Subcutaneous abdominal adipose tissue (tissue), 5 donors: ENCODE measurements at regions not wholly inside any gene's neighbourhood (a gene's known extent, or its start where the extent isn't known, plus 50 kb on each side); places are given as distances from the start of the nearest gene placed in this dataset.

Experiments
- H3K27ac ChIP-seq: one replicate; pipeline ENCODE4 v1.7.0; 2013; ENCODE audit warnings: low read depth, mild to moderate bottlenecking, inconsistent platforms, low read length, moderate library complexity
- H3K27me3 ChIP-seq, 5 donors: one replicate each; pipeline ENCODE4 v1.7.0; 2013; ENCODE audit warnings: low read length in 5 of 5, inconsistent platforms in 1 of 5; ENCODE audit not compliant: control insufficient read depth in 5 of 5, insufficient read depth in 4 of 5
- H3K36me3 ChIP-seq, 5 donors: one replicate each; pipeline ENCODE4 v1.7.0; 2013; ENCODE audit warnings: low read length in 5 of 5; ENCODE audit not compliant: control insufficient read depth in 5 of 5, insufficient read depth in 5 of 5
- H3K4me1 ChIP-seq, 5 donors: one replicate each; pipeline ENCODE4 v1.7.0; 2013; ENCODE audit warnings: low read length in 5 of 5, mild to moderate bottlenecking in 3 of 5, moderate library complexity in 1 of 5; ENCODE audit not compliant: control insufficient read depth in 5 of 5, insufficient read depth in 5 of 5
- H3K4me3 ChIP-seq, 5 donors: one replicate each; pipeline ENCODE4 v1.7.0; 2013; ENCODE audit warnings: low read length in 5 of 5, low read depth in 1 of 5
- H3K9ac ChIP-seq, 5 donors: one replicate each; pipeline ENCODE4 v1.7.0; 2013; ENCODE audit warnings: low read length in 5 of 5, mild to moderate bottlenecking in 4 of 5, moderate library complexity in 3 of 5
- H3K9me3 ChIP-seq, 5 donors: one replicate each; pipeline ENCODE4 v1.7.0; 2013; ENCODE audit warnings: low read length in 5 of 5; ENCODE audit not compliant: control insufficient read depth in 5 of 5
- donor health status: healthy.
- donor health status: healthy.
- donor health status: healthy.
- donor health status: healthy.
- donor health status: healthy.

GRCh38 chr10:101287997-101288635, 58.9 kb upstream of the LBX1 start:
- Histone ChIP-seq H3K36me3 (no peaks in the 10 kb centered on the region), H3K27me3 (peaks cover 52 to 84% (median 67%) of the 10 kb centered on the region in 5 donors), H3K4me1 (peaks cover 0 to 25% (median 25%) of the 10 kb centered on the region in 5 donors), H3K27ac (no peak overlapping the region), H3K4me3 (no peak overlapping the region), H3K9me3 (no peaks in the 10 kb centered on the region), H3K9ac (no peak overlapping the region)

GRCh38 chr10:101289541-101289940, 60.3 kb upstream of the LBX1 start:
- Histone ChIP-seq H3K4me3 (no peak overlapping the region), H3K27ac (no peak overlapping the region), H3K9ac (no peak overlapping the region), H3K27me3 (peaks cover 39 to 80% (median 55%) of the 10 kb centered on the region in 5 donors), H3K9me3 (no peaks in the 10 kb centered on the region), H3K4me1 (peaks cover 0 to 20% (median 19%) of the 10 kb centered on the region in 5 donors), H3K36me3 (no peaks in the 10 kb centered on the region)

GRCh38 chr10:101290431-101290830, 61.2 kb upstream of the LBX1 start:
- H3K9me3 ChIP-seq, result no peaks in the 10 kb centered on the region
- H3K27ac ChIP-seq, result no peak overlapping the region
- peaks cover 36 to 80% (median 47%) of the 10 kb centered on the region in 5 donors for H3K27me3 ChIP-seq
- H3K36me3 ChIP-seq, result no peaks in the 10 kb centered on the region
- no peak overlapping the region for H3K4me3 ChIP-seq
- peaks cover 0 to 19% (median 18%) of the 10 kb centered on the region in 5 donors for H3K4me1 ChIP-seq
- H3K9ac ChIP-seq, result no peak overlapping the region

GRCh38 chr10:101290881-101291280, 61.6 kb upstream of the LBX1 start:
- peak overlapping the region in 1 of 5 donors; percentile 64 for H3K4me3 ChIP-seq
- no peak overlapping the region for H3K9ac ChIP-seq
- H3K36me3 ChIP-seq, result no peaks in the 10 kb centered on the region
- no peaks in the 10 kb centered on the region for H3K9me3 ChIP-seq
- H3K27ac ChIP-seq, result no peak overlapping the region
- H3K4me1 ChIP-seq, result peaks cover 0 to 19% (median 18%) of the 10 kb centered on the region in 5 donors
- peaks cover 37 to 79% (median 48%) of the 10 kb centered on the region in 5 donors for H3K27me3 ChIP-seq

DNA sequence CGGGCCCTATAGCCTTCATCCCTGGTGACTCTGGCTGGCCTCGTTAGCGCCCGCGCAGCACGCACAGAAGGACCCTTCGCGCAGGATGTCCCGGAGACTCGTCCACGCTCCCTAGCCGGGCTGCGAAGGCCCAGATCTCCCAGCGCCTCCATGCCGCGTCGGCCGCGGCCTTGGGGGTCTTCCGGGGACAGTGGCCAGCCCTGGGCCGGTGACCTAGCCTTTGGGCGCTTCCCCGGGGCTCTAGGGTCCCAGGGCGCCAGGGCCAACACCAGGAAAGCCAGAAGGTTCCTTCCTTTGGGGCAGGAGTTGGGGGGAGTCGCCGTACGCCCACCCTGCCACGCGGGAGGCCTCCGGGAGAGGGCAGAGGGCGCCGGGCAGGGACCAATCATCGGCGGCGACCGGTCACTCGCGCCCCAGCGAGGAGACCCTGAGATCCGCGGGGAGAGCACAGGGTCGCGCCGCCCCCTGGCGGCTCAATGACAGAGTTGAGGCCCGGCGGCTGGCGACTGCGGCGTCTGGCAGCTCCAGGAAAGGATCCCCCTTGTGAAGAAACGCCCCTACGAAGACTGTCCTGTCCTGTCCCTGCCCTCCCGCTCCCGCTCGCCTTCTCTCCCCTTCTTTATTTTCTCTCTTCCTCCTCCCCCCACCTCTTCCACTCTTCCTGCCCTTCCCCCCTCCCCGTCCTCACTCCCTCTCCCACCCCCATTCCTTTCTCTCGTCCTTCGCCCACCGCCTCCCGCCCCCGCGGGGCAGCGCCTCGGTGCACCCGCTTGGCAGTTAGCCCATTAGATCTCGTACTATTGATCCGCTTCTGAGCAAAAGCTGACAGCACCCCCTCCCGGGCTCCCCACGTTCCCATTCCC, 62.3 kb upstream of the LBX1 start:
- peaks cover 0 to 19% (median 18%) of the 10 kb centered on the region in 5 donors for H3K4me1 ChIP-seq
- no peak overlapping the region for H3K9ac ChIP-seq
- no peaks in the 10 kb centered on the region for H3K9me3 ChIP-seq
- H3K27ac ChIP-seq, result no peak overlapping the region
- peaks cover 33 to 74% (median 43%) of the 10 kb centered on the region in 5 donors for H3K27me3 ChIP-seq
- H3K4me3 ChIP-seq, result peak overlapping the region in 4 of 5 donors; percentile 43 to 64 (median 56)
- H3K36me3 ChIP-seq, result no peaks in the 10 kb centered on the region

GRCh38 chr10:101292194-101293006, 61.6 kb upstream of the BTRC start:
- H3K4me3 ChIP-seq, result peak overlapping the region; percentile 47 to 64 (median 57)
- H3K4me1 ChIP-seq, result peaks cover 0 to 19% (median 18%) of the 10 kb centered on the region in 5 donors
- peaks cover 34 to 67% (median 39%) of the 10 kb centered on the region in 5 donors for H3K27me3 ChIP-seq
- no peaks in the 10 kb centered on the region for H3K36me3 ChIP-seq
- no peak overlapping the region for H3K27ac ChIP-seq
- H3K9ac ChIP-seq, result peak overlapping the region in 1 of 5 donors; percentile 30
- no peaks in the 10 kb centered on the region for H3K9me3 ChIP-seq

DNA sequence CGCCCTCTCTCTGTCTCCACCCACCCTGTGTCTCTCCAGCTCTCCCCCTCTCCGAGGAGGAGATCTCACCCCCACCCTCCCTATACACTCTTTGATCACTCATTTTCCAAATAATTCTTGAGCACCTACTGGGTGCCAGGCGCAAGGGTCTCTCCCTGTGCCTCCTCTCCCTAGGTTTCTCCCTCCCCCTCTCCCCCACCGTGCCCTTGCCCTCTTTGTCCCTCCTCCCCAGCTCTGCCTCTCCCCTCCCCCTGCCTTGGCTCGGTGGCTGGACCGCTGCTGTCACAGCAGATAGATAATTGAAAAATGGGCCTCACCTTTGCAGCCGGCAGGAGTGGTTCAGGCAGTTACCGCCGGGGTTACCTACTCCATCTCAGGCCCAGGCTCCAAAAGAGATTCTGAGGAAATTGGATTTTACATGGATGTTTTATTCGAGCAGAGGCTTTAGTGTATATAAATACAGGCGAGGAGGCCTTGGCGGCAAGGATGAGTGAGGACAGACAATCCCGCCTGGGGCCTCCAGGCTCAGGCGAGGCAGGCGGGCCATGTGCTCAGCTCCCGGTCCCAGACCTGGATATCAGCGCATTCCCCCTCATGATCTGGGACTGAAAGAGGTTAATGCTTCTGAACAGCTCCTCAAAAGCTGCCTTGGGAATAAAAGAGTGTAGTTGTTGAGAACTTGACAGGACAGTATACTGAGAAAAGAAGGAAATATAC, 60.8 kb upstream of the BTRC start:
- Histone ChIP-seq H3K4me3 (peak overlapping the region in 3 of 5 donors; percentile 57 to 64 (median 58)), H3K27ac (no peak overlapping the region), H3K27me3 (peaks cover 32 to 62% (median 36%) of the 10 kb centered on the region in 5 donors), H3K36me3 (no peaks in the 10 kb centered on the region), H3K9ac (no peak overlapping the region), H3K9me3 (no peaks in the 10 kb centered on the region), H3K4me1 (peaks cover 0 to 19% (median 18%) of the 10 kb centered on the region in 5 donors)

DNA sequence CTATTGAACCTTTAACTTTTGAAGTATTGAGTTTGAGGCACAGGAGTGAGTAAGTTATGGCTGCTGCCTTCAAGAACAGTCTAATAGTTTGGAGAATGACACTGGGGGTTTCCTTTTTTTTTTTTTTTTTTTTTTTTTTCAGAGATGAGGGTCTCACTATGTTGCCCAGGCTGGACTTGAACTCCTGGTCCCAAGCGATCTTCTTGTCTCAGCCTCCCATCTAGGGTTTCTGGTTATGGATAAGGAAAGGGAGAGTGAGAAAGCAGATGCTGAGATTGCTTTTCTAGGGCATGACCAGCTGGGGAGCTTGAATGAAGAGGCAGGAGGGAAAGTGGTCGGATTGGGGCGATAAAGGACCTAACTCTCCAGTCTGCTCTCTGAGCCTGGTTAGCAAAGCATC, 59.9 kb upstream of the BTRC start:
- H3K9me3 ChIP-seq, result no peaks in the 10 kb centered on the region
- H3K27ac ChIP-seq, result no peak overlapping the region
- no peak overlapping the region for H3K9ac ChIP-seq
- H3K4me1 ChIP-seq, result peaks cover 0 to 19% (median 18%) of the 10 kb centered on the region in 5 donors
- no peak overlapping the region for H3K4me3 ChIP-seq
- H3K36me3 ChIP-seq, result no peaks in the 10 kb centered on the region
- H3K27me3 ChIP-seq, result peaks cover 32 to 59% (median 40%) of the 10 kb centered on the region in 5 donors

- Histone ChIP-seq H3K4me3 (no peak overlapping the region), H3K27me3 (peaks cover 32 to 55% (median 34%) of the 10 kb centered on the region in 5 donors), H3K27ac (no peak overlapping the region)
These were observed 58.7 kb upstream of the BTRC start for GRCh38 chr10:101295261-101295660.

More at GRCh38 chr10:101295261-101295660, 58.7 kb upstream of the BTRC start:
- Histone ChIP-seq H3K4me1 (peaks cover 0 to 19% (median 18%) of the 10 kb centered on the region in 5 donors), H3K9me3 (no peaks in the 10 kb centered on the region), H3K9ac (no peak overlapping the region), H3K36me3 (no peaks in the 10 kb centered on the region)
